OCI-LY7 (cell line): ENCODE measurements at regions not wholly inside any gene's neighbourhood (a gene's known extent, or its start where the extent isn't known, plus 50 kb on each side); places are given as distances from the start of the nearest gene placed in this dataset.

Source experiments
- BruUV-seq: library from RNA; stranded (reverse); fragments of 400-500 nt; replicated peaks from 2 replicates; lab custom pipeline; 2021; lab: Mats Ljungman, UMichigan
- CTCF ChIA-PET: fragments of 300-600 bp; sonication (Branson Sonifier 250); formaldehyde crosslinking; loops from one replicate; lab custom pipeline; 2022; ENCODE audit warnings: antibody characterized with exemption; ENCODE audit not compliant: unreplicated experiment; lab: Charles Lee
- POLR2A ChIA-PET: fragments of 300-600 bp; sonication (Branson Sonifier 250); formaldehyde crosslinking; loops from one replicate; lab custom pipeline; 2022; ENCODE audit warnings: antibody characterized with exemption; lab: Charles Lee
- DNase-seq: peaks from one replicate; pipeline ENCODE4 v3.0.0-alpha.2; 2015; ENCODE audit warnings: low spot score
- H2AFZ ChIP-seq: fragments of 200-600 bp; sonication (generic), shearing (Covaris generic); 2 replicates; pipeline ENCODE4 v1.6.1; 2014; ENCODE audit warnings: mild to moderate bottlenecking, antibody characterized with exemption, low read length, moderate library complexity
- H3K27ac ChIP-seq: fragments of 200-600 bp; sonication (generic); 2 replicates; pipeline ENCODE4 v1.5.1; 2014; ENCODE audit warnings: mixed run types, low read depth, mild to moderate bottlenecking, moderate library complexity, low read length, inconsistent platforms; ENCODE audit not compliant: poor library complexity, severe bottlenecking
- H3K36me3 ChIP-seq: fragments of 200-600 bp; sonication (generic); 2 replicates; pipeline ENCODE4 v1.6.1; 2014; ENCODE audit warnings: mild to moderate bottlenecking, antibody characterized with exemption, low read length, moderate library complexity, mixed read lengths; ENCODE audit not compliant: insufficient read depth
- H3K4me1 ChIP-seq: fragments of 200-600 bp; sonication (generic); 2 replicates; pipeline ENCODE4 v1.5.1; 2014; ENCODE audit warnings: mild to moderate bottlenecking, low read length; ENCODE audit not compliant: insufficient read depth, poor library complexity, severe bottlenecking
- H3K4me2 ChIP-seq: fragments of 200-600 bp; sonication (generic); 2 replicates; pipeline ENCODE4 v1.6.1; 2014; ENCODE audit warnings: mild to moderate bottlenecking, low read length
- H3K4me3 ChIP-seq: fragments of 200-600 bp; sonication (generic); 2 replicates; pipeline ENCODE4 v1.5.1; 2014; ENCODE audit warnings: mild to moderate bottlenecking, low read depth, low read length; ENCODE audit not compliant: poor library complexity, severe bottlenecking
- H3K79me2 ChIP-seq: fragments of 200-600 bp; sonication (generic); 2 replicates; pipeline ENCODE4 v1.6.1; 2016; ENCODE audit warnings: low read depth, mild to moderate bottlenecking, low read length, moderate library complexity, mixed read lengths; ENCODE audit not compliant: insufficient read depth
- H3K9me2 ChIP-seq: fragments of 200-600 bp; sonication (generic); 2 replicates; pipeline ENCODE4 v1.6.1; 2016; ENCODE audit warnings: mild to moderate bottlenecking, low read length, mixed read lengths; ENCODE audit not compliant: insufficient read depth
- H3K9me3 ChIP-seq: fragments of 200-600 bp; sonication (generic); 2 replicates; pipeline ENCODE4 v1.6.1; 2014; ENCODE audit warnings: mild to moderate bottlenecking, mixed run types, low read length, mixed read lengths
- H4K20me1 ChIP-seq: fragments of 200-600 bp; sonication (generic); 2 replicates; pipeline ENCODE4 v1.6.1; 2014; ENCODE audit warnings: mild to moderate bottlenecking, antibody characterized with exemption, low read length, moderate library complexity, mixed read lengths; ENCODE audit not compliant: insufficient read depth
- EZH2phosphoT487 ChIP-seq: fragments of 200-600 bp; sonication (generic); IDR thresholded peaks from 2 replicates; pipeline ENCODE4 v1.6.1; 2018; ENCODE audit warnings: low read depth, borderline replicate concordance, mild to moderate bottlenecking, mixed run types, antibody characterized with exemption, low read length, moderate library complexity, mixed read lengths
- intact Hi-C: fragments of 100-400 bp; cut with micrococcal nuclease; formaldehyde crosslinking; loops from one replicate; pipeline ENCODE4 v1.10.0; 2022; ENCODE audit not compliant: unreplicated experiment
- TF ChIP-seq, protein P1 (sequence below): fragments of 200-600 bp; sonication (generic); conservative IDR thresholded peaks from 2 replicates; pipeline ENCODE4 v1.5.1; 2014; ENCODE audit warnings: mild to moderate bottlenecking, antibody characterized with exemption, low read length, moderate library complexity, mixed read lengths

DNA sequence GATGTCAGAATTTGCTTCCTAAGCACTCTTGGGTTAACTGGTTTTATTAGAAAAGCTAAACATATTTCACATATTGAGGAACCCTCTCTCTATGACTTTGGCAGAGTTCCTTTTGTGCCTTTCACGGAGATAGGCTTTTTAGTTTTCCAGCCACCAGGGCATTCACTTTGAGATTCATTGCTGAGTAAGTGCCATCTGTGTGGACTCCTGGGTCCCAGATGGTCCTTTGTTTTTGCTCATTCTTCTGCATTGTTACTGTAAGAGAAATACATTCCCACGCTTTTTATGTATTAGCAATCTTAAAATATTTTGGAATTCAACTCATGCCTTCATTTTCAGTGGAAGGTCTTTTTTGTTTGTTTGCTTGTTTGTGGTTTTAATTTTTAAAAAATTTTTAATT is 76.3 kb upstream of the PHACTR2 start:
- H3K36me3 ChIP-seq = no peaks in the 10 kb centered on the region
- no peak overlapping the region for H2AFZ ChIP-seq
- no peaks in the 10 kb centered on the region for H3K4me1 ChIP-seq
- H3K4me3 ChIP-seq = no peak overlapping the region
- intact Hi-C loops = no loop called here
- H4K20me1 ChIP-seq = no peaks in the 10 kb centered on the region
- no peak overlapping the region for H3K27ac ChIP-seq
- DNase-seq = no peak
- no peak overlapping the region for H3K4me2 ChIP-seq
- POLR2A ChIA-PET = interaction anchor here (0.6 to 1.9 kb wide), 2 partner anchors 14 to 109 kb away, joined by 3 to 5 read pairs; no protein-coding TSS in a partner anchor
- no peaks in the 10 kb centered on the region for H3K9me3 ChIP-seq
- no peaks in the 10 kb centered on the region for H3K79me2 ChIP-seq
- no TSS peak for BruUV-seq
- CTCF ChIA-PET = no interaction called here
- no peaks in the 10 kb centered on the region for H3K9me2 ChIP-seq
- TF ChIP-seq, protein P1, sequence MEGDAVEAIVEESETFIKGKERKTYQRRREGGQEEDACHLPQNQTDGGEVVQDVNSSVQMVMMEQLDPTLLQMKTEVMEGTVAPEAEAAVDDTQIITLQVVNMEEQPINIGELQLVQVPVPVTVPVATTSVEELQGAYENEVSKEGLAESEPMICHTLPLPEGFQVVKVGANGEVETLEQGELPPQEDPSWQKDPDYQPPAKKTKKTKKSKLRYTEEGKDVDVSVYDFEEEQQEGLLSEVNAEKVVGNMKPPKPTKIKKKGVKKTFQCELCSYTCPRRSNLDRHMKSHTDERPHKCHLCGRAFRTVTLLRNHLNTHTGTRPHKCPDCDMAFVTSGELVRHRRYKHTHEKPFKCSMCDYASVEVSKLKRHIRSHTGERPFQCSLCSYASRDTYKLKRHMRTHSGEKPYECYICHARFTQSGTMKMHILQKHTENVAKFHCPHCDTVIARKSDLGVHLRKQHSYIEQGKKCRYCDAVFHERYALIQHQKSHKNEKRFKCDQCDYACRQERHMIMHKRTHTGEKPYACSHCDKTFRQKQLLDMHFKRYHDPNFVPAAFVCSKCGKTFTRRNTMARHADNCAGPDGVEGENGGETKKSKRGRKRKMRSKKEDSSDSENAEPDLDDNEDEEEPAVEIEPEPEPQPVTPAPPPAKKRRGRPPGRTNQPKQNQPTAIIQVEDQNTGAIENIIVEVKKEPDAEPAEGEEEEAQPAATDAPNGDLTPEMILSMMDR = no peak
- no peak for TF ChIP-seq EZH2phosphoT487

DNA sequence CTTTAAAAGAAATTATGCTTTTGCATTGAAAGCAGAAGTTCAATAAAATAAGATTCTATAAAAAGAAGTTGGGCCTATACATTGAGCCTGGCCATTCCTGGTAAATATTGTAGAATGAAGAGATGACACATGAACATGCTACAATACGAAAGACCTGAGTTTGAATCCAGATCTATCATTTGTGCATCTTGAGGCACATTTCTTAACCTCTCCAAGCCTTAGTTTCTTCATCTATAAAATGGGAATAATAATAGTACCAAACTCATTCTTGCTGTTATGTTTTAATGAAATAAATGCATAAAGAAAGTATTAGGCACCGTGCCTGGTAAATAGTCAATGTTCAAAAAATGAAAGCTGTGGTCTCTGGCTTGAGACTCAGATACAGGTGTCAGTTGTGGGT is 76.9 kb upstream of the PHACTR2 start:
- Histone ChIP-seq H3K36me3 (no peaks in the 10 kb centered on the region), H3K4me3 (no peak overlapping the region), H3K9me3 (no peaks in the 10 kb centered on the region), H3K79me2 (no peaks in the 10 kb centered on the region), H4K20me1 (no peaks in the 10 kb centered on the region), H2AFZ (no peak overlapping the region), H3K4me2 (no peak overlapping the region), H3K9me2 (no peaks in the 10 kb centered on the region), H3K27ac (no peak overlapping the region), H3K4me1 (no peaks in the 10 kb centered on the region)
- intact Hi-C loops = no loop called here
- no peak for DNase-seq
- TF ChIP-seq, protein P1 = no peak
- TF ChIP-seq EZH2phosphoT487 = no peak
- BruUV-seq = no TSS peak
- ChIA-PET POLR2A (interaction anchor here (0.6 to 1.9 kb wide), 4 partner anchors 15 to 109 kb away, joined by 3 to 5 read pairs (median 3); no protein-coding TSS in a partner anchor), CTCF (no interaction called here)

DNA sequence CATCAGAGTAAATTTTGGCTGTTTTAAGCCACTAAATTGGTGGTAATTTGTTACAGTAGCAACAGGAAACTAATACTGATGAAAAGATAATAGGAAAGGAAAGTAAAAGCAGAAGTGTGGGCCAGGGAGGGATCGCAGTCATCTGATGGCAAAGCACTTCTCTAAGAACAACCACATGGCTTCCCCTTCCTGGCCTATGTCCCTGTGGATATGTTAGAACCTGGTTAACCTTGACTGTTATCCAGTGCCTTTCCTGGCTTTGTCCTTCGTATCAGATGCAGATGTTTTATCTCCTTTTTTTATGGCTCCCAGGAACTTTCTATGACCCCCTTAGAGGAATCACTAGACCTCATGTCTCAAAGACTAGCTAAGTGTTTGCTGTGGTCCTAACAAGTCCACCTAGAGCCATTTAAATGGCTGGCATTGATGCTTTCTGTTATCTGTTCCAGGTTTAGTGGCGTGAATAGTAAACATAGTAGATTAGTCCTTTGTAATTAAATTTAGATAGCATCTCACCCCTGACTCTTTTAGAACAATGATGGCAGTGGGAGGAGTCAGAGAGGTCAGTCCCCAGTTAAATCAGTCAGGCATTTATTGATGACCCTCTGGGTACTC is 79.2 kb upstream of the PHACTR2 start:
- no peaks in the 10 kb centered on the region for H3K79me2 ChIP-seq
- no peak overlapping the region for H3K4me2 ChIP-seq
- H2AFZ ChIP-seq = no peak overlapping the region
- POLR2A ChIA-PET = no interaction called here
- CTCF ChIA-PET = no interaction called here
- BruUV-seq = no TSS peak
- TF ChIP-seq, protein P1 = no peak
- no peak for TF ChIP-seq EZH2phosphoT487
- no peak overlapping the region for H3K27ac ChIP-seq
- no peak for DNase-seq
- no peak overlapping the region for H3K4me3 ChIP-seq
- H3K4me1 ChIP-seq = no peaks in the 10 kb centered on the region
- H3K36me3 ChIP-seq = no peaks in the 10 kb centered on the region
- no peaks in the 10 kb centered on the region for H3K9me2 ChIP-seq
- no peaks in the 10 kb centered on the region for H4K20me1 ChIP-seq
- H3K9me3 ChIP-seq = no peaks in the 10 kb centered on the region
- intact Hi-C loops = no loop called here
